ENCODE measurements at regions not wholly inside any gene's neighbourhood (a gene's known extent, or its start where the extent isn't known, plus 50 kb on each side); places are given as distances from the start of the nearest gene placed in this dataset.

DNA sequence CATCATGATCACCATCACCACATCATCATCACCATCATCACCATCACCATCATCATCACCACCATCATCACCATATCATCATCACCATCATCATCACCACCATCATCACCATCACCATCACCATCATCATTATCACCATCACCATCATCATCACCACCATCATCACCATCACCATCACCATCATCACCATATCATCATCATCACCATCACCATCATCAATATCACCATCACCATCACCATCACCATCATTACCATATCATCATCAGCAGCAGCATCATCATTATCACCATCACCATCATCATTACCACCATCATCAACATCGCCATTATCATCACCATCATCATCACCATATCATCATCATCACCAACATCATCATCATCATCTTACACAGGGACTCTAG is 351.1 kb downstream of the MIAT start:
- no peak for DNase-seq (ENCODE audit: low read depth)

DNA sequence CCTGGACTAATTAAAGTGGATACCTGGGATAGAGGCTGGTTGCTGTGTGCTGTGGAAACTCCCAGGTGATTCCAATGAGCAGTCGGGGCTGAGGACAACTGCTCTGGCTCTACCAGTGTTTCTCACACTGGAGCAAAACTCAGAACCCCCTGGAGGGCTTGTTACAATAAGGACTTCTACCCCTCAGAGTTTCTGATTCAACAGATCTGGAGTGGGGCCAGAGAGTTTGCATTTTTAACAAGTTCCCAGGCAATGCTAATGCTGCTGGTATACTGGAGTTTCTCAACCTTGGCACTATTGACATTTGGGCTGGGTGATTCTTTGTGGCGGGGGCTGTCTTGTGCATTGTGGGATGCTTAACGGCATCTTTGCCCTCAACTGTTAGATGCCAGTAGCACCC is 353.7 kb downstream of the MIAT start:
- no peak for DNase-seq (ENCODE audit: low read depth)

DNA sequence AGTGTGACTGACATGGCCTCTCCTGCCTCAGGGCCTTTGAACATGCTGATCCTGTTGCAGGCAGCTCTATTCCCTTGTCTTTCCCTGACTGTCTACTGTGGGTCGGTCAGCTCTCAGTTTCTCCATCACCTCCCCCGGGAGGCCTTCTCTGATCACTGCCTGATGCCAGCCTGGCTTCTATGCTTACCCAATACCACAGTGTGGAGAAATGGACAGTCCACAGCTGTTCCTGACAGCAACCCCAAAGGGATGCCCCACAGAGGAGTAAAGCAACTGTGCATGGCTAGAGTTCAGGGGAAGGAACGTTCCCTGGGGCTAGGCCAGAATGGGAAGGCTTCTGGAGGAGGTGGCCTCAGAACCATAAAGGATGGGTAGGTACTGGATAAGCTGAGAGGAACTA is 354.3 kb downstream of the MIAT start:
- DNase-seq (ENCODE audit: low read depth), result no peak

DNA sequence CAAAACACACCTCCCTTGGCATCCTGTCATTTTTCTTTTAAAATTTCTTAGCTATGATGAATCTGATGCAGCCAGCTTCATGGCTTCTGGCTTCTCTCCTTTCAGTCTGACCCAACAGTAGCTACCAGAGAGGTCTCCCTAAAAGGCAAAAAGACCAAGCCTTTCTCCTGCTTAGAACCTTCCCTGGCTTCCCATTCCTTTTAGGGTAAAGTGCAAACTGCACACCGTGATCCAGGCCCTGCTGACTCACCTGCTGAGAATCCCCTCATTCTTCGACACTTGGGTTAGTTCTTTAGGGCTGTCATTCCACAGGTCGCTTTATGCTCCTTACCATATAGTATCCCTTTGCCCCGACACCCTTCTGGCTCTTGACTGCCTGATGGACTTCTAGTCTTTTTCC is 362.4 kb downstream of the MIAT start:
- no peak for DNase-seq (ENCODE audit: low read depth)

DNA sequence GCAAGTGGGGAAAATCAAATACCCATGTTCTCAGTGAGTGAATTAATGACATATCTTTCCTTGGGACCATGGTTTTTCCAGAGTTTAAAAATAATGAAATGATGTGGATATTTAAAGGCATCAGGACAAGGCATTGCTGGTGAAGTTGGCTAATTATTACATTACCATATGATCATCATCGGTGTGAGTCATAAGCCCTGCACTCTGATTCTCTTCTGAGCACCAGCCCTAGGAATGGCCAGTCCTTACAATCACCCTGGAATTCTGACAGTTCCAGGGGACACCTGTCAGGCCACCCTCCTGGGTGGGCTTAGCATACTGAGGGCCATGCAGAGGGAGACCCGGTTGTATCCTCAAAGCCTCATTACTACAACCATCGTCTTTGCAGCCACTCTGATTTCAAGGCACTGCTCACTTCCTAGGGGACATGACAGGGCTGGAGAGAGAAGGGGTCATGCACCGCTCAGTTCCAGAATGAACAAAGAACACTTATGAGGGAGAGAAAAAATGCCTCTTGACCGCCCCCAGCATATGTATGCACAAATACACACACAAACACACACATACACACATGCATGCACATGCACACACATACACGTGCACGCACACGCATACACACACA is 365.0 kb downstream of the MIAT start:
- no peak for DNase-seq (ENCODE audit: low read depth)

DNA sequence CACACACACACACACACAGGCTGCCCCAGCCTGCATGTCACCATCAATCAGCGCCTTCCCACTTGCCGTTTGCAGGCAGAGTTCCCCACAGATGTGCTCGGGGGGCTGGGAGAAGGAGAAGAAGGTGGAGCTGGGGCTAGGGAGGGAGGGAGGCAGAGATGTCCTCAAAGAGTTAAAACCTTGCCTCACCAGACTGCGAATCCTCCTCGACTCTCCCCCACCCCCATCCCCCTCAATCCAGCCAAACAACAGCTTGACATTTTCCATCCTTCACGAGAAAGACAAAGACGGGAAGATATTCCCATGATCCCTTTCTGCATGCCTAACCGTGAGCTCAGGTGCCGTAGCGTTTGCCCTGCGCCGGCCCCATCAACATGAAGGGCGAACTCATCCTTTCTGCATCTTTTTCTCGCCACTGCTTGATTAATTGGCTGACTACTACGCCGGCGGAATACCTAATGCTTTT is 365.5 kb downstream of the MIAT start:
- DNase-seq (ENCODE audit: low read depth), result no peak

DNA sequence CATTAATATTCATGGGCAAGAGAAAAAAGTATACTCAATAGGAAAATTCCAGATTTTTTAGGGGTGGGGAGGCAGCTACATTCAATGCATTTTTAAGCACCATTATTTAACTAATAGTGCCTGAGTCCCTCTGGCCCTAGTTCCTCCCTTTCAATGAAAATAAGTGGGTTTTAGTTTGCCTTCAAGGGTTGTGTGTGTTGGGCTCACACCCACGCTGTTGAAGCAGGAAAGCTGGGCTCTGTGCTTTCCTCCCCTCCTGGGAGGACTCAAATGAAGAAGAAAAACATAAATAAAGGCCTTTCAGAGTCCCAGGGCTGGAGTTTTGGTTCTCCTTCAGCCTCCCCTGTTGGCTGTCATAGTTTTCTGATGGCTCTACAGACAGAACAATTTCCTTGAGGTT is 366.2 kb downstream of the MIAT start:
- no peak for DNase-seq (ENCODE audit: low read depth)

DNA sequence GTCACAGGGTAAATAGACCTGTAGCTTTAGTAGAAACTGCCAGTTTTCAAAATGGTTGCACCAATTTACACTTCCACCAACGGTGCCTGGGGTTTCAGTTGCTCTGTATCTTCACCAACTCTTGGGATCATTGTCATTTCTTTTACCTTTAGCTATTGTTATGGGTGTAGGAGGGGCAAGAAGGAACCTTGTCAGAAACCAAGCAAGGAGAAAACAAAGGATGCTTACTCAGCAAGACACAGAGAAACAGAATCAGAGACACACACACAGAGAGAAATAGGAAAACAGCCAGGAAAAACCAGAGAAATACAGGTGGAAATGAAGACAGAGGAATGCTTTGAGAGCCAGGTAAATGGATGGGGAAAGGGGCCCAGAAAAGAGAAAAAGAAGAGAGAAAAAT is 367.6 kb downstream of the MIAT start:
- no peak for DNase-seq (ENCODE audit: low read depth)

DNA sequence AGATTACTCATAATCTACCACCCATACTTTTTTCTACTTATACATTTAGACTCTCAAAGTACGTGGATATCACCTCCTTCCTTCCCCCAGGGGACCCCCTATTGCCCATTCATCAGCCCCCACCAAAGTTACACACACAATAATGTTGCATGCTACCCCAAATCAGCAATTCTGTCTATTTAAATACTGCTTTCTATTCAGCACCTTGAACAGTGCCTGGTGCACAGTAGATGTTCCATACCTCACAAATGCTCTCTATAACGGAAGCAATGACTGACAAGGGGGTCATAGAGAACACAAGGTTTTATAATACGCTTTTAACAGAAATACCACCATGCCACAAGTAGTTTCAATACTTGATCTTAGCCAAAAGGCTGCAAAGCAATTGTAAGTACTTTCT is 370.7 kb downstream of the MIAT start:
- DNase-seq (ENCODE audit: low read depth), result no peak

DNA sequence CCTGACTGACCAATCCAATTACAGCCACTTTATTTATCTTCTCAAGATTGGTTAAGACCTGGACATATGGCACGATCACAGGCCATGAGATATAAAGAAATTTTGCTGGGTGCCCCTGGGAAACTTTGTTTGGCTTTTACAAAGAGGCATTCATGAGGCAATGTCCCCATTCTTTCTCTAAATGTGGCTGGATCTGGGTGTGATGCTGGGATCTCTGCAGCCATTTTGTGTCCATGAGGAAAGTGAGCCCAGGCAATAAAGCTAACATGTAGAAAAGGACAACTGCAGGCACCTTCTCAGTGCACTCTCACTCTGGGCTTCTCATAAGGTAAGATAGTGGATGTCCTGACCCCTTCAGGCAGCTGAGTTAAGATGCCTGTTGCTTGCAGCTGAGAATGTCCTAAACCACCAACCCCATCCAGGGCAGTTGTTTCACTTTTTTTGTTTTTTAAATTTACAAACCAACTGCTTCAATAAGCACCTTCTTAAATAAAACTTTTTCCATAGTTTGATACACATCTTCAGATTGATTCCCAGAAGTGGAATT is 372.3 kb downstream of the MIAT start:
- no peak for DNase-seq (ENCODE audit: low read depth)

DNA sequence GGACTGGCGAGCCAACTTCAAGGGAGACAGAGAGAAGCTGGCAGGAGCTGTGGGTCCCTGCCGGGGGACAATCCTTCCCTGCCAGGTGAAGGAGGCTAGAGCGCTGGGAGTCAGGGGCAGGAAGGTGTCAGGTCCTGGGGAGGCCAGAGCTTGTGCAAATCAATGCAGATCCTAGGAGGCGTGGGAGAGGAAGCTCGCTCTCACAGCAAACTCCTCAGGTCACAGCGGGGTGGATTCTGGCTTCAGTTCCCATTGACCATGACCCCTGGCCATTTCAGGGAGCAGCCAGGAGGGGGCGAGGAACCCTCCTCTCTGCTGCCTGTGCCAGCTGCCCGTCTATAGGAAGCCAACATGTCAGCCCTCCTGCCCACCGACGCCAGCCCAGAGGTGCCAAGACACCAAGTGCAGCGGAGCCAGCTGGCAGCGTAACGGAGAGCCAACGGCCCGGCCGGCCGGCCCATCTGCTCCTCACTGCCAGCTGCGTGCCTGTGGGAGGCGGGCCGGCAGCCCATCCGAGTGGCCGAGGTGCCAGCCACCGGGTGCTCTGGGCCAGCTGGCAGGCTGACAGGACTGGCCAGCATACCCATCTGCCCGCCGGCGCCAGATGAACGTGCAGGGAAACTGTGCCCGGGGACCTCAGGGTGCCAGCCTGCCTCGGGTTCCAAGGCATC is 374.8 kb downstream of the MIAT start:
- DNase-seq (ENCODE audit: low read depth), result no peak

DNA sequence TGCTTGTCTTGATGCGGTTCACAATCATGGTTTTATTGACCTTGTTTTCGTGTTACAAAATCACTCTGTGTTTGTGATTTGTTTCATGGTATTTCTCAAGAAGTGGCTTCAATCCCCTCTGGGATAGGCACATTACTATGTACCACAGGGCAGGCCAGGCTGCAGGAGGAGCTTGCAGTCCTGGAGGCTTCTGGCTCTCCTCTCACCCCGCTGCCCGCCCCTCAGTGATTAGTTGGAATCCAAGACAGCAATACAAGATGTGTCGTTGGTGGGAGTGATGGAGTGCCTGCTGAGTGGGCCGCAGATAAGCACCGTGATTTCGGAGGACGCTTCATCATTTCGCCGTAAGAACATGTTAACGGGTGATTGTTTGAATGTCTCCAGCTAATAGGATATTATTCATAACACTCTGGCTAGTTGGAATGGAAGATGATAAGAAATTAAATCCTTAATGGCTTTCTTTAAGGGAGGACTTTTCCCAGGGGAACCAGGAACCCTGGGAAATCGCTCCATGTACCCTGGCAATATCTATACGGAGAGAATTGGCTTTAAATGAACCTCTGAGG is 384.4 kb downstream of the MIAT start:
- DNase-seq (ENCODE audit: low read depth), result no peak

DNA sequence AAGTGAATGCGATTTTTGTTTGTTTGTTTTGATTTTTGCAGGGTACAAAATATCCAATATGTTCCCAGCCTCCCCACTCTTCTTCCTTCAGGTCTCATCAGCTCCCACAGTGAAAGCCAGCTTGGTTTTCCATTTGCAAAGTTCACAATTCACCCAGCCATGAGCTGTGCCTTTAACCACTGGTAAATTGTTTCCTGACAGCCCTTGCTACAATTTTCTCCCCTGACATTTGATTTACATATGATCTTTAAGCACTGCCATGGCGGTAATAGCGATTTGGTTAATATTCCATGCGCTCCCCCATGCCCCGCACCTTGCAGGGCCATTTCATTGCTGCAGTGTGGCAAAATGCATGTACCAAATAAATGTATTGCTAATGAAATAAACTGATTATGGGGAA is 385.9 kb downstream of the MIAT start:
- DNase-seq (ENCODE audit: low read depth), result no peak

DNA sequence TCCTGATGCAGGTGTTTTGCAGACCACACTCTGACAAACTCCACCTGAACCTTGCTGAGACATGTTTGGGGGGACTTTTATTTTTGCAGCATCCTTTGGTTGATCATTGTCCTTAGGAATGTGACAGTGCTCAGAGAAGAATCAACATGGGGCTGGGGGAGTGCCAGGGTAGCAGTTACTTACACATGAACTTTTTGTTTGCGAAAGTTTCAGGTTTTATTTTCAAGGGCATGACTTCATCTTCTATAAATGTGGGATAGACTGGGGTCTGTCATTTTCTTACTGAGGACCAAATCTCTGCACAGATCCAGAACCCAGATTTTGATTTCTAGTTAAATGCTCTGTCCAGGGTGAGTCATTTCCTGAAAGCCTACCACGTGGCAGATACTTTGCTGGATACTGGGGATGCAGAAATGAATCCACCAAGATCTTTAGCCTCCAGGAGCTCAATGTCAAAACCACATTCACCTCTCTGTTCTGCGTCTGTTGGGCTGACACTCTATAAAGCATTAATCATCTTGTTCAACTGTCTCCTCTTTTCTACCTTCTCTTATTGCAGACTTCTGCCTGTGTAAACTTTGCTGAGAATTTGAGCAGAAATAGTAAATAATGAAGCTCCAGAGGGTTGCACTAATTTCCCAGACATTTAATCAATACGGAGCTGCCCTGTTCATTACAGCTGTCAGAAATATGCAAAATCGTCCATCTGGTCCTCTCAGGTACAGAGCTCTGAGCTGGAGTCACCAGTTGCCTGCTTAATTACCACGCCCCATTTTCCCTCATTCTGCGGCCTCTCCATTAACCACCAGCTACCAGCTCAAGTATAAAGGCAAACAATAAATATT is 387.9 kb downstream of the MIAT start:
- no peak for DNase-seq (ENCODE audit: low read depth)

DNA sequence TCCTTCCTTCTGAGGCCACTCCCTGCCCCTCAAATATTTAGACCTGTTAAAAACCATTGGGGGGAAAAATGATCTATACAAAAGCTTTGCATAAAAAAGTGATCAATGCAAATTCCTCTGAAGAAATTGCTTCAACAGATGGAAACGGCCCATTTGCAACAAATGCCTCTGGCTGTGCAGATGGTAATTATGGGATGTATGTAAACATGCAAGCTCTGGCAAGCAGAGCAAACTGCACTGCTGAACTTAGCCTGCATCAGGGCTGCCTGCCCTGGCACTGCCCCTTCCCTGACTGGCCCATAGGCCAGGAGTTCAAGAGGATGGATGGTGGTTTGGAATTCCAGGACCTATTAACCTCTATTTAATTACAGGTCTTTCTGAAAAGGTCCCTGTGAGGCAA is 388.7 kb downstream of the MIAT start:
- no peak for DNase-seq (ENCODE audit: low read depth)

DNA sequence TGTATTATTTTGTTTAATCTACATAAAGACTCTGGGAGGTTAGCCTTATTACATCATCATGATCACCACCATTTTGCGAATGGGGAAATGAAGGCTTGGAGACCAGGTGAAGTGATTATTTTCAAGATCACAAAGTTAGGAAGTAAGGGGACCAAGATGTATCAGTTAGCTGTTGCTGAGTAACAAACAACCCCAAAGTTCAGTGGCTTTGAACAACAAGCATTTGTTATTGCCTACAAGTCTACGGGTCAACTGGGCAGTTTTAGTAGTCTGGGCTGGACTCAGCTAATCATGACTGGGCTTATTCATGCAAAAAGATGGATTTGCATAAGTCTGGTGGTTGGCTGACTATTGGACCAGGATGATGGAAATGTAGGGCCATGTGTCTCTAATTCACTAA is 389.2 kb downstream of the MIAT start:
- no peak for DNase-seq (ENCODE audit: low read depth)

DNA sequence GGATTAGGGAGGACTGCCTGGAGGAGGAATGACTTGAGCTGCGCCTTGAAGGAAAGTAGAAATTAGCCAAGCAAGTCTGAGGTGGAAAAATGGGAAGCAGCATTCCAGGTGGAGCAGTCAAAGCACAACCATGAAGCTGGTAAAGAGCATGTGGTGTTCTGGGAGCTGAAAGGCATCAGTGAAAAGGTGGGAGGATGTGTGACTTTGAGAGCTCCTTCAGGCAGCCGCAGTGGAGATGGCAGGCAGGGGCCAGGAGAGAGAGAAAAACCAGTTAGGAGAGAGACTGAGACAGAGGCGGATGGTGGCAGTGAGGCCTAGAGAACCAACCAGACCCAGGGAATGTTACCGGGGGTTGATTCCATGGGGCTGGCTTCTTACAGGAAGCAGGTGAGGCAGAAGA is 393.4 kb downstream of the MIAT start:
- DNase-seq (ENCODE audit: low read depth), result no peak

DNA sequence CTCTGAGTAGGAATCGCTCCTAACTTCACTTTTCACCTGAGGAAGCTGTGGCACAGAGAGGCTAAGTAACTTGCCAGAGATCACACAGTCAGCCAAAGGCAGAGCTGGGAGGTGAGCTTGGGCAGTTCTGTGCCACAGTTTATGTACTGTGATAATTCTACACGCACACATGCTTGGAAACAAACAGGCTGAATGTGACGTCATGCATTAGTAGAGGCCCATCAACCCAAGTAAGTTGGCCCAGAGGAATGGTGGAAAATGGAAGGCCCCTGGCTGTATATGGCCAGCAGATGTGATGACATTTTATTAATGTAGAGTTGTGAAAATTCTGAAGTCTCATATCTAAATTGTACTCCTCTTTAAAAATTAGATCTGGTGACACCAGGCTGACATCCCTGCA is 394.0 kb downstream of the MIAT start:
- DNase-seq (ENCODE audit: low read depth), result no peak

DNA sequence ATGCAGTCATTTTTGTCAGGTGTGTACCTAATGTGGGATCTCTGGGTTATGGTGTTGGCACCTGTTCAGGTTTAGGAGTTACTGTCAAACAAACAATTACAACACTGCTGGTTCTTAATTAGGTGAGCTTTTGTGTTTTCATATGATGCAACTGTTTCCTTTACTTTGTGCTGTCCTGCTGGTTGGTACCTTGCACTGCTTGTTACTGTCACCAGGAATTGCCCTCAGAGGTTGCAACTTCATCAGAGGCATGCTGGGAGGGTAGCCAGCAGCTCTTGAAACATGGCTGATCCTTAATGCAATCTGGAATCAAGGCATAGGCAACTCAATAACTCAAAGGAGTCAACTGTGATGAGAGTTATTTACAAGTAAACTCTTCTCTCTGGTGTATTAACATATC is 400.3 kb downstream of the MIAT start:
- no peak for DNase-seq (ENCODE audit: low read depth)

DNA sequence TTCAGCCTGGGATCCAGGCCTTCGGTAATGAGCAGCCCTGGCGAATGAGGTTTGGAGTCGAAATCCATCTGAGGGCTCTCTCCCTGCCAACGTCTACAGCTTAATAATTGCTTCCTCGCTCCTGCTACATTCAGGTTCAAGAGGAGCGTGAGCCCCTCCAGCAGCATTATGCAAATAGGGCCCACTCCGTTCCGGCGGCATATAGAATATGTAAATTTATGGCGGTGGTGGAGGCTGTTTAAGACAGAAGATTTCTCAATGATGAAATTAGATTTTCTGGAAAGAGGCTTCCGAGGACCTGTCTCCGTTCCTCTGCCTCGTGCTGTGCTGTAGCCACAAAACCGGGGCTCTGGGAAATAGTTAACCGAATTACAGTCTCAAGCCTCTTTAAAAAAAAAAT is 402.8 kb downstream of the MIAT start:
- no peak for DNase-seq (ENCODE audit: low read depth)

DNA sequence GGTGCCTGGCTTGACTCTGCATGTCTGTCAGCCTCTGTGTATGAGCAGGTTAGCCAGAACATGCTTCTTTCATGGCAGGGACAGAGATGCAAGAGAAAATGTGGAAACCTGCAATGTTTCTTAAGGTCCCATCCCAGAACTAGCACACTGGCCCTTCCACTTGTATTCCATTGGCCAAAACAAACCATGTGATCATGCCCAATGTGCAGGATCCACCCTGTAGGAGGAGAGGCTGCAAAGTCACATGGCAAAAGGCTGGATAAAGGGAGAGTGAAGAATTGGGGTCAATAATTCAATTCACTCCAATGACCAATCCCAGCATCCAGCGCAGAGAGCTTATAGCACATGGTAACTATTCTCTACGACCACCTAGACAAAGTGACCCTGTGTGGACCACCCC is 405.5 kb downstream of the MIAT start:
- no peak for DNase-seq (ENCODE audit: low read depth)

DNA sequence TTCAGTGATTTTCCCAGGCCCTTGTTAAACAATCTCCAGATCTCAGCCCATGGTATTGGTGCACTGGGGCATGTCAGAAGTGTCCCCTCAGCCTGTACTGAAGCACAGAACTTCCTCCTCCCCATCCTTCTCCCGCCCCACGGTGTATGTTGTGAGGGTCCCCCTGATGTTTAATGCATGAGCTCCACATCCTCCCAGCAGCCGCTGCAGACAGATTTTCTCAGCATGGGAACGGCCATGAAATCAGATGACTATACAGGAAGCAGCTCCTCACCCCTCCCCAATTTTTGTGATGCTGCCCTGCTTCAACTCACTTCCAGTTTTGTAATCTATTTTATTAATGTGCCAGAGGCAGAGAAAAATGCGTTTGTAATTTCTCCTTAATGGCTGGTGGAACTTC is 406.0 kb downstream of the MIAT start:
- DNase-seq (ENCODE audit: low read depth), result no peak

DNA sequence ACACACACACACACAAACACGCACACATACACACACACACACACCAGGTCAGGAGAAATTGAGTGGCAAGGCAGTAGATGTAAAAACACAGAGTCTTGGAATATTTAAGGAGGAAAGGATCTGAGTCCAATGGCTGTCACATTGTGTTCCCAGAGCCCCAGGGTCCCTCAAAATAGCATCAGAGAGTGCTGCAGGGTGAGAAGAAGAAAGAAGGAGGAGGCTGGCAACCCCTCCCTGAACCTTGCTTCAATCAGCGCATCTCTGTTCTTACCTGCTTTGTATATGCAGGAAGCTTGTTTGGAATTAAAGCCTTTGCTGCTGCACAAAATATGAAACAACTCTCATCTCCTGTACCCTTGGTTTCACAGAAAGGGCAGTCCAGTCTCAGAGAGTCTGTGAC is 406.5 kb downstream of the MIAT start:
- DNase-seq (ENCODE audit: low read depth), result no peak

Measured in fibroblast of the conjunctiva (primary cell).